ENCODE measurements at regions not wholly inside any gene's neighbourhood (a gene's known extent, or its start where the extent isn't known, plus 50 kb on each side); places are given as distances from the start of the nearest gene placed in this dataset.

GRCh38 chr15:81865850-81866537, 179.8 kb downstream of the MEX3B start:
- no peak for DNase-seq (ENCODE audit: low spot score)

GRCh38 chr15:81863162-81863561, 182.7 kb downstream of the MEX3B start:
- DNase-seq (ENCODE audit: low spot score), result no peak

GRCh38 chr15:81859737-81860516, 185.9 kb downstream of the MEX3B start:
- DNase-seq (ENCODE audit: low spot score), result no peak

- no peak for DNase-seq (ENCODE audit: low spot score)
These were observed 187.2 kb downstream of the MEX3B start for GRCh38 chr15:81858586-81858985.

- DNase-seq (ENCODE audit: low spot score), result no peak
These were observed 187.7 kb downstream of the MEX3B start for GRCh38 chr15:81858136-81858535.

- DNase-seq (ENCODE audit: low spot score), result no peak
These were observed 189.2 kb downstream of the MEX3B start for GRCh38 chr15:81856634-81857026.

- no peak for DNase-seq (ENCODE audit: low spot score)
These were observed 189.7 kb downstream of the MEX3B start for GRCh38 chr15:81856001-81856633.

- no peak for DNase-seq (ENCODE audit: low spot score)
These were observed 192.6 kb downstream of the MEX3B start for GRCh38 chr15:81853150-81853748.

GRCh38 chr15:81852411-81853149, 193.2 kb downstream of the MEX3B start:
- no peak for DNase-seq (ENCODE audit: low spot score)

GRCh38 chr15:81851757-81852156, 194.1 kb downstream of the MEX3B start:
- DNase-seq (ENCODE audit: low spot score), result no peak

- DNase-seq (ENCODE audit: low spot score), result no peak
These were observed 194.5 kb downstream of the MEX3B start for GRCh38 chr15:81851325-81851724.

- no peak for DNase-seq (ENCODE audit: low spot score)
These were observed 196.5 kb downstream of the MEX3B start for GRCh38 chr15:81849289-81849688.

- DNase-seq (ENCODE audit: low spot score), result no peak
These were observed 197.1 kb downstream of the MEX3B start for GRCh38 chr15:81848701-81849100.

- no peak for DNase-seq (ENCODE audit: low spot score)
These were observed 201.9 kb downstream of the MEX3B start for GRCh38 chr15:81843757-81844407.

GRCh38 chr15:81843226-81843625, 202.6 kb downstream of the MEX3B start:
- no peak for DNase-seq (ENCODE audit: low spot score)

GRCh38 chr15:81839387-81839786, 206.4 kb downstream of the MEX3B start:
- no peak for DNase-seq (ENCODE audit: low spot score)

- DNase-seq (ENCODE audit: low spot score), result no peak
These were observed 210.1 kb downstream of the MEX3B start for GRCh38 chr15:81835731-81836130.

GRCh38 chr15:81830520-81830919, 215.3 kb downstream of the MEX3B start:
- no peak for DNase-seq (ENCODE audit: low spot score)

GRCh38 chr15:81829918-81830317, 215.9 kb downstream of the MEX3B start:
- DNase-seq (ENCODE audit: low spot score), result no peak

GRCh38 chr15:81828135-81828534, 217.7 kb downstream of the MEX3B start:
- DNase-seq (ENCODE audit: low spot score), result no peak

GRCh38 chr15:81825136-81825535, 220.7 kb downstream of the MEX3B start:
- no peak for DNase-seq (ENCODE audit: low spot score)

Data from CD4-positive, alpha-beta T cell treated with Interleukin-15 for 4 hours (primary cell).